ENCODE measurements at regions not wholly inside any gene's neighbourhood (a gene's known extent, or its start where the extent isn't known, plus 50 kb on each side); places are given as distances from the start of the nearest gene placed in this dataset.
"Not testable (repeated sequence)": the region's sequence is repeated elsewhere in the genome, so short reads cannot be mapped to it uniquely, and the experiment has no call there.

- DNase-seq (ENCODE audit: low spot score): no peak
Observed at GRCh38 chr9:101977614-101978210, 239.3 kb upstream of the GRIN3A start.

- DNase-seq (ENCODE audit: low spot score): no peak
Observed at GRCh38 chr9:101970609-101971008, 232.2 kb upstream of the GRIN3A start.

GRCh38 chr9:101968392-101968791 lies 229.9 kb upstream of the GRIN3A start:
- DNase-seq (ENCODE audit: low spot score): no peak

GRCh38 chr9:101966691-101967090 lies 228.2 kb upstream of the GRIN3A start:
- no peak for DNase-seq (ENCODE audit: low spot score)

- no peak for DNase-seq (ENCODE audit: low spot score)
Observed at GRCh38 chr9:101957705-101958104, 219.3 kb upstream of the GRIN3A start.

GRCh38 chr9:101951598-101951997 lies 213.2 kb upstream of the GRIN3A start:
- DNase-seq (ENCODE audit: low spot score): no peak

GRCh38 chr9:101931756-101932155 lies 193.3 kb upstream of the GRIN3A start:
- no peak for DNase-seq (ENCODE audit: low spot score)

GRCh38 chr9:101930783-101931182 lies 192.3 kb upstream of the GRIN3A start:
- DNase-seq (ENCODE audit: low spot score): no peak

- no peak for DNase-seq (ENCODE audit: low spot score)
Observed at GRCh38 chr9:101925498-101925897, 187.1 kb upstream of the GRIN3A start.

GRCh38 chr9:101923451-101923850 lies 185.0 kb upstream of the GRIN3A start:
- DNase-seq (ENCODE audit: low spot score): no peak

- not testable (repeated sequence) for DNase-seq (ENCODE audit: low spot score)
Observed at GRCh38 chr9:101916948-101917347, 178.5 kb upstream of the GRIN3A start.

GRCh38 chr9:101915482-101915881 lies 177.0 kb upstream of the GRIN3A start:
- no peak for DNase-seq (ENCODE audit: low spot score)

GRCh38 chr9:101912698-101913097 lies 174.3 kb upstream of the GRIN3A start:
- no peak for DNase-seq (ENCODE audit: low spot score)

GRCh38 chr9:101907466-101907865 lies 169.0 kb upstream of the GRIN3A start:
- DNase-seq (ENCODE audit: low spot score): no peak

- no peak for DNase-seq (ENCODE audit: low spot score)
Observed at GRCh38 chr9:101904845-101905244, 166.4 kb upstream of the GRIN3A start.

GRCh38 chr9:101902051-101902450 lies 163.6 kb upstream of the GRIN3A start:
- no peak for DNase-seq (ENCODE audit: low spot score)

GRCh38 chr9:101897196-101897595 lies 158.7 kb upstream of the GRIN3A start:
- DNase-seq (ENCODE audit: low spot score): no peak

GRCh38 chr9:101893661-101894646 lies 155.5 kb upstream of the GRIN3A start:
- no peak for DNase-seq (ENCODE audit: low spot score)

GRCh38 chr9:101881508-101881907 lies 143.1 kb upstream of the GRIN3A start:
- DNase-seq (ENCODE audit: low spot score): no peak

- DNase-seq (ENCODE audit: low spot score): no peak
Observed at GRCh38 chr9:101880846-101881245, 142.4 kb upstream of the GRIN3A start.

- no peak for DNase-seq (ENCODE audit: low spot score)
Observed at GRCh38 chr9:101878734-101879133, 140.3 kb upstream of the GRIN3A start.

GRCh38 chr9:101877439-101877838 lies 139.0 kb upstream of the GRIN3A start:
- no peak for DNase-seq (ENCODE audit: low spot score)

- no peak for DNase-seq (ENCODE audit: low spot score)
Observed at GRCh38 chr9:101861472-101861871, 123.0 kb upstream of the GRIN3A start.

All from HuH-7.5 (cell line).